GM23338 (cell line): ENCODE measurements at regions not wholly inside any gene's neighbourhood (a gene's known extent, or its start where the extent isn't known, plus 50 kb on each side); places are given as distances from the start of the nearest gene placed in this dataset.

ENCODE experiments used
- ATAC-seq: fragments of 200-7000 bp; cut with Tn5 transposase; 3 replicates; pipeline ENCODE4 v1.9.1; 2020
- DNase-seq: peaks from one replicate; pipeline ENCODE4 v3.0.0-alpha.2; 2015; ENCODE audit warnings: low spot score
- H2AFZ ChIP-seq: fragments of 200-600 bp; sonication (generic); 2 replicates; pipeline ENCODE4 v1.8.0; 2016; ENCODE audit warnings: antibody characterized with exemption, mild to moderate bottlenecking, moderate library complexity
- H3F3A ChIP-seq: fragments of 200-600 bp; sonication (generic); replicated peaks from 2 replicates; pipeline ENCODE4 v1.8.0; 2017; ENCODE audit warnings: antibody characterized with exemption, mixed run types, low read depth
- H3K27ac ChIP-seq: fragments of 200-600 bp; sonication (generic); 2 replicates; pipeline ENCODE4 v1.6.1; 2016; ENCODE audit warnings: low read depth
- H3K27me3 ChIP-seq: fragments of 200-600 bp; sonication (generic); 2 replicates; pipeline ENCODE4 v1.8.0; 2016; ENCODE audit warnings: mild to moderate bottlenecking, mixed run types, moderate library complexity; ENCODE audit not compliant: insufficient read depth
- H3K36me3 ChIP-seq: fragments of 200-600 bp; sonication (generic); 2 replicates; pipeline ENCODE4 v1.8.0; 2016; ENCODE audit warnings: mild to moderate bottlenecking; ENCODE audit not compliant: insufficient read depth
- H3K4me1 ChIP-seq: fragments of 200-600 bp; sonication (generic); 2 replicates; pipeline ENCODE4 v1.8.0; 2016; ENCODE audit warnings: mild to moderate bottlenecking, moderate library complexity; ENCODE audit not compliant: insufficient read depth
- H3K4me2 ChIP-seq: fragments of 200-600 bp; sonication (generic); 2 replicates; pipeline ENCODE4 v1.7.1; 2017; ENCODE audit warnings: mixed run types
- H3K4me3 ChIP-seq: fragments of 200-600 bp; sonication (generic); 2 replicates; pipeline ENCODE4 v1.6.1; 2016; ENCODE audit warnings: mixed run types
- H3K79me2 ChIP-seq: fragments of 200-600 bp; sonication (generic); replicated peaks from 2 replicates; pipeline ENCODE4 v1.8.0; 2017; ENCODE audit warnings: mild to moderate bottlenecking; ENCODE audit not compliant: insufficient read depth
- H3K9me2 ChIP-seq: fragments of 200-600 bp; sonication (generic); 2 replicates; pipeline ENCODE4 v1.8.0; 2017; ENCODE audit not compliant: insufficient read depth
- H4K20me1 ChIP-seq: fragments of 200-600 bp; sonication (generic); replicated peaks from 2 replicates; pipeline ENCODE4 v1.8.0; 2017; ENCODE audit warnings: mild to moderate bottlenecking; ENCODE audit not compliant: insufficient read depth
- H3K27ac Mint-ChIP-seq: 2 replicates; pipeline ENCODE4 v1.8.0; 2020; ENCODE audit warnings: inconsistent platforms, mild to moderate bottlenecking, moderate library complexity, mixed read lengths
- H3K27me3 Mint-ChIP-seq: 3 replicates; pipeline ENCODE4 v1.8.0; 2022; ENCODE audit warnings: low read depth, mild to moderate bottlenecking, moderate library complexity, mixed read lengths, inconsistent platforms; ENCODE audit not compliant: insufficient read depth, poor library complexity
- H3K36me3 Mint-ChIP-seq: 3 replicates; pipeline ENCODE4 v1.8.0; 2021; ENCODE audit warnings: low read depth, mild to moderate bottlenecking, inconsistent platforms, moderate library complexity, mixed read lengths
- H3K4me1 Mint-ChIP-seq: 3 replicates; pipeline ENCODE4 v1.8.0; 2020; ENCODE audit warnings: mild to moderate bottlenecking, inconsistent platforms, mixed read lengths
- H3K4me3 Mint-ChIP-seq: 3 replicates; pipeline ENCODE4 v1.8.0; 2021; ENCODE audit warnings: moderate library complexity, mild to moderate bottlenecking, inconsistent platforms, mixed read lengths
- H3K9me3 Mint-ChIP-seq: 3 replicates; pipeline ENCODE4 v1.8.0; 2020; ENCODE audit warnings: moderate library complexity, mild to moderate bottlenecking, inconsistent platforms, mixed read lengths
- POLR2AphosphoS5 ChIP-seq: IDR thresholded peaks from 2 replicates; pipeline ENCODE4 v1.6.1; 2016; ENCODE audit warnings: antibody characterized with exemption, low read depth
- TF ChIP-seq, protein P1 (sequence below): IDR thresholded peaks from one replicate; pipeline ENCODE4 v1.6.1; 2018; ENCODE audit warnings: antibody characterized with exemption; ENCODE audit not compliant: unreplicated experiment
- TF ChIP-seq, protein P2 (sequence below), 2 experiments: fragments of 200-600 bp in 1 of 2; sonication (generic) in 1 of 2; conservative IDR thresholded peaks; 2 replicates each; pipeline versions ENCODE4 v1.5.1 to v1.6.1; 2016 to 2017; ENCODE audit warnings: antibody characterized with exemption in 2 of 2, low read depth in 2 of 2, mild to moderate bottlenecking in 2 of 2, moderate library complexity in 1 of 2

DNA sequence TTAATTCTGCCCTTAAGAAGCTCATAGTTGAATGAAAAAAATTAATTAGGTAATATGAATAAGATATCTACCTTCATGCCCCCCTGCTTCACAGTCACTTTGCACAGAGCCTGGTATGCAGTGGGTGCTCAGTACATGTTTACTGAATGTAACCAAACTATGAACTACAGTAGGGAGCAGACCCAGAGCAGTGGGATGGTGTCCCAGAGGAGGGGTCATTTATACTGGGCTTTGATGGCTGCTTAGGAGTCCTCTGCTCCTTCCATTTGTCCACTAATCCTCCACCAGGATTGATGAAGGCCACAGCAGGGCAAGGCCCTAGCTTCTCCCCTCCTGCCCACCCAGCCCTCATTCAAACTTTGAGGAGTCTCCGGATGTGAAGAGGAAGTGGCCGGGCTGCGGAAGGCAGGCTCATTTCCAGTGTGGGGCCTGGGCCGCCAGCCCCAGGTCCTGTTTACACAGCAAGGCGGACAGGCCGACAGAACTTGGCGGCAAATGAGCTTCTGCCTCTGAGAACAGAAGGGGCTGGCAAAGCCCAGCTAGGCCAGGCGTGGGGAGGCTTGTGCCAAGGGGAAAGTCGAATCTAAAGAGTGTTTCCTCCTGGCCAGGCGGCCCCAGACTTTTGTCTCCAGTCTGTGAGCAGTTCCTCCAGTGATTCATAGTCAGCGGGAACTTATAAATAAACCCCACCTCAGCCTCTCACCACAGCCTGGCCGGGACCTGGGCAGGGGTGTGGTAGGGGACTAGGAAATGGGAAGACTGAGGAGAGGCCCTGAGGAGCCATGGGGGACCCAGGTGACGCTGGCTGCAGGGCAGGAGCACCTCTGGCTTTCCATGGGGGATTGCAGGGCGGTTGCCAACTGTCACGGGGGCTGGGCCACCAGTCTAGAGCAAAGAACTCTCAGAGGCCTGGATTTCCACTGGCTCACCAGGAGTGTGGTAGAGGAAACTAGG lies 51.6 kb upstream of the LCTL start:
- H3K9me3 Mint-ChIP-seq = no peaks in the 10 kb centered on the region
- 0 out of 2 replicates have a peak, but pooled peaks cover 6% of the 10 kb centered on the region for H3K27me3 ChIP-seq
- no peak overlapping the region for H3K4me3 Mint-ChIP-seq
- H3K4me1 Mint-ChIP-seq = peaks cover 44% of the 10 kb centered on the region
- H3K27me3 Mint-ChIP-seq = peaks cover 21% of the 10 kb centered on the region
- no peak overlapping the region for H3K27ac ChIP-seq
- peaks cover 34% of the 10 kb centered on the region for H3K4me1 ChIP-seq
- H3K79me2 ChIP-seq = no peaks in the 10 kb centered on the region
- ATAC-seq (peak; percentile 10), DNase-seq (peak; percentile 48)
- H3K36me3 ChIP-seq = no peaks in the 10 kb centered on the region
- H4K20me1 ChIP-seq = no peaks in the 10 kb centered on the region
- no peaks in the 10 kb centered on the region for H3K9me2 ChIP-seq
- H3K36me3 Mint-ChIP-seq = no peaks in the 10 kb centered on the region
- peaks cover 12% of the 10 kb centered on the region; the same call in 1 of the 2 replicates for H3F3A ChIP-seq
- TF ChIP-seq, protein P1, sequence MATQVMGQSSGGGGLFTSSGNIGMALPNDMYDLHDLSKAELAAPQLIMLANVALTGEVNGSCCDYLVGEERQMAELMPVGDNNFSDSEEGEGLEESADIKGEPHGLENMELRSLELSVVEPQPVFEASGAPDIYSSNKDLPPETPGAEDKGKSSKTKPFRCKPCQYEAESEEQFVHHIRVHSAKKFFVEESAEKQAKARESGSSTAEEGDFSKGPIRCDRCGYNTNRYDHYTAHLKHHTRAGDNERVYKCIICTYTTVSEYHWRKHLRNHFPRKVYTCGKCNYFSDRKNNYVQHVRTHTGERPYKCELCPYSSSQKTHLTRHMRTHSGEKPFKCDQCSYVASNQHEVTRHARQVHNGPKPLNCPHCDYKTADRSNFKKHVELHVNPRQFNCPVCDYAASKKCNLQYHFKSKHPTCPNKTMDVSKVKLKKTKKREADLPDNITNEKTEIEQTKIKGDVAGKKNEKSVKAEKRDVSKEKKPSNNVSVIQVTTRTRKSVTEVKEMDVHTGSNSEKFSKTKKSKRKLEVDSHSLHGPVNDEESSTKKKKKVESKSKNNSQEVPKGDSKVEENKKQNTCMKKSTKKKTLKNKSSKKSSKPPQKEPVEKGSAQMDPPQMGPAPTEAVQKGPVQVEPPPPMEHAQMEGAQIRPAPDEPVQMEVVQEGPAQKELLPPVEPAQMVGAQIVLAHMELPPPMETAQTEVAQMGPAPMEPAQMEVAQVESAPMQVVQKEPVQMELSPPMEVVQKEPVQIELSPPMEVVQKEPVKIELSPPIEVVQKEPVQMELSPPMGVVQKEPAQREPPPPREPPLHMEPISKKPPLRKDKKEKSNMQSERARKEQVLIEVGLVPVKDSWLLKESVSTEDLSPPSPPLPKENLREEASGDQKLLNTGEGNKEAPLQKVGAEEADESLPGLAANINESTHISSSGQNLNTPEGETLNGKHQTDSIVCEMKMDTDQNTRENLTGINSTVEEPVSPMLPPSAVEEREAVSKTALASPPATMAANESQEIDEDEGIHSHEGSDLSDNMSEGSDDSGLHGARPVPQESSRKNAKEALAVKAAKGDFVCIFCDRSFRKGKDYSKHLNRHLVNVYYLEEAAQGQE = no peak
- TF ChIP-seq, protein P2, sequence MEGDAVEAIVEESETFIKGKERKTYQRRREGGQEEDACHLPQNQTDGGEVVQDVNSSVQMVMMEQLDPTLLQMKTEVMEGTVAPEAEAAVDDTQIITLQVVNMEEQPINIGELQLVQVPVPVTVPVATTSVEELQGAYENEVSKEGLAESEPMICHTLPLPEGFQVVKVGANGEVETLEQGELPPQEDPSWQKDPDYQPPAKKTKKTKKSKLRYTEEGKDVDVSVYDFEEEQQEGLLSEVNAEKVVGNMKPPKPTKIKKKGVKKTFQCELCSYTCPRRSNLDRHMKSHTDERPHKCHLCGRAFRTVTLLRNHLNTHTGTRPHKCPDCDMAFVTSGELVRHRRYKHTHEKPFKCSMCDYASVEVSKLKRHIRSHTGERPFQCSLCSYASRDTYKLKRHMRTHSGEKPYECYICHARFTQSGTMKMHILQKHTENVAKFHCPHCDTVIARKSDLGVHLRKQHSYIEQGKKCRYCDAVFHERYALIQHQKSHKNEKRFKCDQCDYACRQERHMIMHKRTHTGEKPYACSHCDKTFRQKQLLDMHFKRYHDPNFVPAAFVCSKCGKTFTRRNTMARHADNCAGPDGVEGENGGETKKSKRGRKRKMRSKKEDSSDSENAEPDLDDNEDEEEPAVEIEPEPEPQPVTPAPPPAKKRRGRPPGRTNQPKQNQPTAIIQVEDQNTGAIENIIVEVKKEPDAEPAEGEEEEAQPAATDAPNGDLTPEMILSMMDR (conservative IDR thresholded peaks at IDR 0.05; ENCODE audit: low read depth in 2 of 2) = 0 out of 4 replicates have a peak, but pooled peaks of 1 of the 2 experiments have one; percentile 6
- H3K4me3 ChIP-seq = no peak overlapping the region
- no peak overlapping the region for H3K27ac Mint-ChIP-seq
- H2AFZ ChIP-seq = peak overlapping the region; percentile 96
- no peak overlapping the region for H3K4me2 ChIP-seq

DNA sequence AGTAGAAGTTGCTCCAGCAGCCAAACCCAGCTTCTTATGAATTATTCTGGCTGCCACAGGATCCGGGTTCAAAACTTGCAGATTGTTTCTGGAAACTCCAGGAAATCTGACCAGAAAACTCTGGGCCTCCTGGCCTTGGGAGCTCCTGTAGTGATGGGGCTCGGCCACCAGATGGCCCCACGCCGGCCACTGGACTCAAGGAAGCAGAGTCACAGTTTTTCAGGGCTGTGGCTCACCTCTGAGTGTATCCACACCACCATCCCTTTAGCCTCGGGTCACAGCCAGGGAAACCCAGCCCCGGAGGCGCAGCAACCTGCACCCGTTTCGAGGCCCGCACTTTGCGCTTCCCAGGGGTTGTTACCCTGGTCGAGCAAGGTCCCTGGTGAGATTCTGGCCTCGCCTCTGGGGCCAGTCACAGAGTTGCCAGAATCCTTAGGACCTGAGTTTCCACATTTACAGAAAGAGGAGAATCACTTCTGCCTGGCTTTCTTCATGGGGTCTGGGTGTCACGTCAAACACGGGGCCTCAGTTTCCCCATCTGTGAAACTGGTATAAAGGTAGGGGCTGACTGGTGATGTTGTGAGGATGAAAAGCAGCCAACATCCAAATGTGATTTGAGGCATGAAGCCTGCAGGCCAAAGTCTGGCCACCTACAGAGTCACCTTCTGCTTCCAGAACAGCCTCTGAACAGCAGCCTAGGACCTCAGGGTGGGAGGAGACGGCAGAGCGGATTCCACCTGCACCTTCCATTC lies 53.5 kb upstream of the LCTL start:
- no peak overlapping the region for H3K27ac Mint-ChIP-seq
- peak; percentile 72 for ATAC-seq

More for the DNA sequence above, 53.5 kb upstream of the LCTL start:
- no peak overlapping the region for H3K4me3 Mint-ChIP-seq
- Histone ChIP-seq H3K27me3 (0 out of 2 replicates have a peak, but pooled peaks cover 6% of the 10 kb centered on the region), H3F3A (peaks cover 12% of the 10 kb centered on the region; the same call in 1 of the 2 replicates), H3K9me2 (no peaks in the 10 kb centered on the region; the same call in 1 of the 2 replicates), H3K27ac (no peak overlapping the region), H4K20me1 (no peaks in the 10 kb centered on the region), H3K4me1 (peaks cover 47% of the 10 kb centered on the region), H3K4me2 (0 out of 2 replicates have a peak overlapping the region, but pooled peaks have one; percentile 6), H3K79me2 (no peaks in the 10 kb centered on the region), H3K36me3 (no peaks in the 10 kb centered on the region), H3K4me3 (no peak overlapping the region), H2AFZ (no peak overlapping the region; the same call in 1 of the 2 replicates)
- H3K4me1 Mint-ChIP-seq = peaks cover 57% of the 10 kb centered on the region
- no peaks in the 10 kb centered on the region for H3K36me3 Mint-ChIP-seq
- H3K9me3 Mint-ChIP-seq = no peaks in the 10 kb centered on the region
- H3K27me3 Mint-ChIP-seq = peaks cover 29% of the 10 kb centered on the region
- TF ChIP-seq, protein P2 (conservative IDR thresholded peaks at IDR 0.05; ENCODE audit: low read depth in 2 of 2) = peak; percentile 84 to 92
- no peak for TF ChIP-seq POLR2AphosphoS5
- DNase-seq = peak; percentile 92
